CD14-positive monocyte (primary cell): ENCODE measurements at regions not wholly inside any gene's neighbourhood (a gene's known extent, or its start where the extent isn't known, plus 50 kb on each side); places are given as distances from the start of the nearest gene placed in this dataset.
"Not testable (repeated sequence)": the region's sequence is repeated elsewhere in the genome, so short reads cannot be mapped to it uniquely, and the experiment has no call there.

Experiments
- DNase-seq, 3 donors: peaks; one replicate each; pipeline ENCODE4 v3.0.0-alpha.2; 2011 to 2022
- H2AFZ ChIP-seq: 2 replicates; pipeline ENCODE4 v1.6.0; 2012; ENCODE audit warnings: mild to moderate bottlenecking, low read depth, low read length, inconsistent platforms; ENCODE audit not compliant: insufficient read depth, poor library complexity, severe bottlenecking
- H3K27ac ChIP-seq, 2 donors: 1 replicate in 1 of 2; 2 replicates in 1 of 2; pipeline ENCODE4 v1.5.1; 2012 to 2013; ENCODE audit warnings: low read length in 2 of 2, control low read depth in 1 of 2, inconsistent platforms in 1 of 2, low read depth in 1 of 2, mild to moderate bottlenecking in 1 of 2
- H3K27me3 ChIP-seq, 2 donors: one replicate each; pipeline versions ENCODE4 v1.6.0 to v1.6.1; 2011 to 2013; ENCODE audit warnings: low read length in 2 of 2; ENCODE audit not compliant: control insufficient read depth in 2 of 2, insufficient read depth in 2 of 2
- H3K36me3 ChIP-seq, 2 donors: replicated peaks in 1 of 2; 1 replicate in 1 of 2; 2 replicates in 1 of 2; pipeline versions ENCODE4 v1.5.1 to v1.6.1; 2012 to 2013; ENCODE audit warnings: low read length in 2 of 2, control low read depth in 1 of 2, inconsistent platforms in 1 of 2, mild to moderate bottlenecking in 1 of 2; ENCODE audit not compliant: insufficient read depth in 2 of 2, control insufficient read depth in 1 of 2
- H3K4me1 ChIP-seq, 2 donors: 1 replicate in 1 of 2; 2 replicates in 1 of 2; pipeline versions ENCODE4 v1.5.1 to v1.6.1; 2012 to 2013; ENCODE audit warnings: low read length in 2 of 2, control low read depth in 1 of 2, inconsistent platforms in 1 of 2, mild to moderate bottlenecking in 1 of 2, moderate library complexity in 1 of 2; ENCODE audit not compliant: insufficient read depth in 2 of 2, control insufficient read depth in 1 of 2
- H3K4me2 ChIP-seq: replicated peaks from 2 replicates; pipeline ENCODE3; 2012; ENCODE audit warnings: low read length, moderate library complexity, mild to moderate bottlenecking; ENCODE audit not compliant: poor library complexity, severe bottlenecking; ENCODE audit errors: extremely low read depth
- H3K4me3 ChIP-seq, 3 experiments: fragments of 200-600 bp in 1 of 3; sonication (generic) in 1 of 3; replicated peaks in 1 of 3; 1 replicate in 2 of 3; 2 replicates in 1 of 3; pipeline ENCODE4 v1.5.1; 2011 to 2013; ENCODE audit warnings: low read length in 3 of 3, mild to moderate bottlenecking in 3 of 3, control low read depth in 2 of 3, low read depth in 2 of 3, inconsistent platforms in 1 of 3, moderate library complexity in 1 of 3
- H3K79me2 ChIP-seq: 2 replicates; pipeline ENCODE4 v1.6.0; 2012; ENCODE audit warnings: mild to moderate bottlenecking, control low read depth, inconsistent platforms, low read length, moderate library complexity; ENCODE audit not compliant: insufficient read depth
- H3K9ac ChIP-seq: 2 replicates; pipeline ENCODE4 v1.6.0; 2017; ENCODE audit warnings: low read length, mild to moderate bottlenecking; ENCODE audit not compliant: insufficient read depth, poor library complexity, severe bottlenecking
- H3K9me3 ChIP-seq, 2 donors: replicated peaks in 1 of 2; 1 replicate in 1 of 2; 2 replicates in 1 of 2; pipeline versions ENCODE4 v1.5.1 to v1.6.1; 2012 to 2013; ENCODE audit warnings: low read length in 2 of 2, control low read depth in 1 of 2; ENCODE audit not compliant: control insufficient read depth in 1 of 2, insufficient read depth in 1 of 2
- H4K20me1 ChIP-seq: 2 replicates; pipeline ENCODE4 v1.6.0; 2012; ENCODE audit warnings: mild to moderate bottlenecking, low read length, control low read depth, moderate library complexity; ENCODE audit not compliant: insufficient read depth
- H3K27ac Mint-ChIP-seq, 7 donors: one replicate each; pipeline ENCODE4 v1.8.0; 2020; ENCODE audit warnings: mild to moderate bottlenecking in 7 of 7, mixed read lengths in 7 of 7, moderate library complexity in 6 of 7, inconsistent platforms in 2 of 7
- H3K27me3 Mint-ChIP-seq, 3 donors: one replicate each; pipeline ENCODE4 v1.8.0; 2021 to 2022; ENCODE audit warnings: low read depth in 3 of 3, mild to moderate bottlenecking in 3 of 3, mixed read lengths in 3 of 3, moderate library complexity in 3 of 3, inconsistent platforms in 1 of 3
- H3K36me3 Mint-ChIP-seq, 2 donors: one replicate each; pipeline ENCODE4 v1.8.0; 2020; ENCODE audit warnings: mixed read lengths in 2 of 2, inconsistent platforms in 1 of 2, mild to moderate bottlenecking in 1 of 2
- H3K4me1 Mint-ChIP-seq: one replicate; pipeline ENCODE4 v1.8.0; 2020; ENCODE audit warnings: mild to moderate bottlenecking, mixed read lengths
- H3K4me3 Mint-ChIP-seq, 2 donors: one replicate each; pipeline ENCODE4 v1.8.0; 2020; ENCODE audit warnings: mild to moderate bottlenecking in 2 of 2, mixed read lengths in 2 of 2, moderate library complexity in 1 of 2
- H3K9me3 Mint-ChIP-seq, 7 donors: one replicate each; pipeline ENCODE4 v1.8.0; 2020 to 2022; ENCODE audit warnings: mixed read lengths in 7 of 7, mild to moderate bottlenecking in 6 of 7, moderate library complexity in 6 of 7, inconsistent platforms in 2 of 7
- CTCF ChIP-seq: fragments of 200-600 bp; IDR thresholded peaks from one replicate; pipeline ENCODE4 v1.8.0; 2022; ENCODE audit warnings: antibody characterized with exemption, mild to moderate bottlenecking
- WGBS: methylation state at CpG from one replicate; pipeline ENCODE4 v1.1.5; 2013; ENCODE audit warnings: missing lambda C conversion rate; ENCODE audit not compliant: insufficient coverage; 5-methylcytosine and 5-hydroxymethylcytosine counted together
- intact Hi-C, 2 donors: fragments of 100-400 bp; cut with micrococcal nuclease; formaldehyde crosslinking; loops; one replicate each; pipeline versions ENCODE4 v1.15.0 to v1.15.1; 2023

DNA sequence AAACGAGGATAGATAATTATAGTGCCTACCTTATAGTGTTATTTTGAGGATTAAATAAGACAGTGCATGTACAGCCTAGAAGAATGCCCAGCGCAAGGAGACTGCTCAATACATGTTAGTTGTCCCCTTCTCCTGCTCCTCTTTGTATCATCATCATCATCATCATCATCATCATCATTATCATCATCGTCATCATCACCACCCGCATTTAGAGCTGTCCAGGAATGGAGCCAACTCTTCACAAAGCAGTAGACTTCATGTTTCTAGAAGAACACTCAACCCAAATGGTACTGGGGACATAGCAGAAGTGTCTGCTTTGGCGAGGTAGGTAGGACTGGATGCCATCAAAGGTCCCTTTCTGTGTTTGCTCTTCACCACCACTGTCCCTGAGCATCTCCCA is 116.0 kb downstream of the TRIM43 start:
- H3K4me2 ChIP-seq: no peak overlapping the region
- no peak for DNase-seq
- no peak overlapping the region for H3K27ac ChIP-seq
- Mint-ChIP-seq H3K4me3 (no peak overlapping the region), H3K9me3 (peaks cover 0 to 10% (median 2%) of the 10 kb centered on the region in 7 donors), H3K4me1 (no peaks in the 10 kb centered on the region), H3K36me3 (no peaks in the 10 kb centered on the region), H3K27ac (no peak overlapping the region), H3K27me3 (peaks cover under 1 to 5% (median 3%) of the 10 kb centered on the region in 3 donors)
- no peaks in the 10 kb centered on the region for H3K4me1 ChIP-seq
- WGBS: no CpG with 5 or more reads among the region's 5 CpGs
- H3K4me3 ChIP-seq: no peak overlapping the region
- intact Hi-C loops: no loop called here
- H3K9ac ChIP-seq: no peak overlapping the region
- TF ChIP-seq CTCF: no peak
- no peaks in the 10 kb centered on the region for H3K79me2 ChIP-seq
- H3K9me3 ChIP-seq: no peaks in the 10 kb centered on the region
- H2AFZ ChIP-seq: no peak overlapping the region
- no peaks in the 10 kb centered on the region for H3K36me3 ChIP-seq
- H3K27me3 ChIP-seq: no peaks in the 10 kb centered on the region
- H4K20me1 ChIP-seq: no peaks in the 10 kb centered on the region

DNA sequence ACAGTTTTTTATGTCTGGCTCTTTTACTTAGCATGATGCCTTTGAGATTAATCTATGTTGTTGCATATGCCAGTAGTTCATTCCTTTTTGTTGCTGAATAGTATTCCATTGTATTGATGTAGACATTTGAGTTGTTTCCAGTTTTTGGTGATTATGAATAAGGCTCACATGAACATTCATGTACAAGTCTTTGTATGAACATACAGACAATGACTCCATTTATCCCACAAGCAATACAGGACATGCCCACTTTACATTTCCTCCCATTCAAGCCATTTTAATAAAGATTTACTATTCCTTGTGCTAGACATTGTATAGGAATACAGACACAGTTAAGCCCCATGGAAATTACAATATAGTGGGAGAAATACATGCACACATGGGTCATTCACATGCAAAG is 118.0 kb downstream of the TRIM43 start:
- H3K36me3 Mint-ChIP-seq: no peaks in the 10 kb centered on the region
- peaks cover 0 to 10% (median 2%) of the 10 kb centered on the region in 7 donors for H3K9me3 Mint-ChIP-seq
- no peak for DNase-seq
- intact Hi-C loops: no loop called here
- Histone ChIP-seq H3K27me3 (no peaks in the 10 kb centered on the region), H3K27ac (no peak overlapping the region), H3K4me3 (no peak overlapping the region), H3K9ac (no peak overlapping the region), H3K4me1 (no peaks in the 10 kb centered on the region), H4K20me1 (no peaks in the 10 kb centered on the region), H3K9me3 (no peaks in the 10 kb centered on the region), H3K79me2 (no peaks in the 10 kb centered on the region), H3K36me3 (no peaks in the 10 kb centered on the region), H3K4me2 (no peak overlapping the region), H2AFZ (no peak overlapping the region)
- TF ChIP-seq CTCF: no peak
- no peak overlapping the region for H3K4me3 Mint-ChIP-seq
- H3K4me1 Mint-ChIP-seq: peaks cover 2% of the 10 kb centered on the region
- H3K27me3 Mint-ChIP-seq: peaks cover 1 to 6% (median 2%) of the 10 kb centered on the region in 3 donors
- no peak overlapping the region for H3K27ac Mint-ChIP-seq

DNA sequence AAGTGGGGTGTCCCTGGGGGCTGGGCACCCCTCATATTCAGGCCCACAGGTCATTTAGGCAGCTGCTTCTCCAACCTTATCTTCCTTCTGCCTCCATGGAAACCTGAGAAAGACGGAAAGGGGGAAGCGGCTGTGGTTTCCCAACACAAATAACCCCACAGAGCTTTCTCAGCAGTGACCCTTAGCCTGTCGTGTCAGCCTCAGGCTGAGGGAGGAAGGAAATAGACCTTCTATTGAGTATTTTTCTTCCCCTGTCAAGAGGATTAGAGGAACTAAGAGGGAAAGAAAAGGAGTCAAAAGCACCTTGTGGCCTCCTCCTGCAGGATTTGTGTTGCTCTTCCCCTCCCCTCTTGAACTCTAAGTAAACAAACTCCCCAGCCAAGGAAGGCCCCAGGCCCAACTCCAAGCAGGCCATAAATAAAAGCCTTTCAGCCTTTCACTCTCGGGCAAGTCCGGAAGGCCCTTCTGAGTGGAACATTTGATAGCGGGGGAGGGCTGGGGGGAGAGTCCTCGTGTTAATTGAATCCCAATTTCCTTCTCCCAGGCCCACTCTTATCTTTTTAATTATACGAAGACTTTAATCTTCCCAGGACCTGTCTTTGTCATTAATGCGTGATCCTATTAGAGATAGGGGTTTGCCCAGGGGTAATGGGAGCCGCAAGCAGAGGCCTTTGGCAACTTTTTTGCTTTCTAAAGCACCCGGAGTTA is 121.8 kb downstream of the TRIM43 start:
- H3K4me1 Mint-ChIP-seq, H3K36me3 Mint-ChIP-seq, H3K79me2 ChIP-seq, H3K9me3 Mint-ChIP-seq, H3K4me1 ChIP-seq, H3K4me3 ChIP-seq, H3K9ac ChIP-seq, intact Hi-C loops, H3K9me3 ChIP-seq, H2AFZ ChIP-seq, H3K36me3 ChIP-seq, DNase-seq, H3K27ac ChIP-seq, H3K27ac Mint-ChIP-seq, H4K20me1 ChIP-seq, H3K4me2 ChIP-seq, H3K4me3 Mint-ChIP-seq, H3K27me3 Mint-ChIP-seq, H3K27me3 ChIP-seq: not testable (repeated sequence)
- WGBS: 72% methylated on average over 2 of the region's 11 CpGs
